OCI-LY1 (cell line): ENCODE measurements at regions not wholly inside any gene's neighbourhood (a gene's known extent, or its start where the extent isn't known, plus 50 kb on each side); places are given as distances from the start of the nearest gene placed in this dataset.

Experiments
- EZH2 ChIP-seq: fragments of 200-600 bp; sonication (generic), shearing (Covaris generic); IDR thresholded peaks from 2 replicates; pipeline ENCODE4 v1.8.0; 2017; ENCODE audit warnings: borderline replicate concordance, mixed run types, mild to moderate bottlenecking, antibody characterized with exemption, low read length, moderate library complexity, mixed read lengths
- TF ChIP-seq, protein P1 (sequence below): fragments of 200-600 bp; sonication (generic), shearing (Covaris generic); IDR thresholded peaks from 2 replicates; pipeline ENCODE4 v1.5.1; 2017; ENCODE audit warnings: mild to moderate bottlenecking, antibody characterized with exemption, low read length, moderate library complexity, mixed read lengths

DNA sequence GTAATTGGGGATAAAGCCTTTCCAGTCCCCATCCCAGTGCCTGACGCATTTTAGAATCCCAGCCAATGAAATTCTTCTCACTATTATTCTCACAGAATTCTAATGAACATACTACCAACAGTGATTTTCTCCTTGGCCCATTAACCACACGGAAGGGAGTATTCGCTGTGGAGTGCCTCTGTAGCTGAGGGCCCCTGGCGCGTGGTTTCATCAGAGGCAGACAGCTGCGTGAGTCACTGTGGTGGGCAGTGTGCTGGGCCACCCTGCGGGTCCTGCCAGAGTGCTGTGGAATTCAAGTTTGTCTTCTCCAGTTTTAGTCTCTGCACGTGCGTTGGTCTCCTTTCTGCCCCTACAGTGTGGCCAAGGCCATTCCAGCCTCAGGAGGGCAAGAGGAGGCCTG lies 335.4 kb upstream of the FAT1 start:
- TF ChIP-seq, protein P1, sequence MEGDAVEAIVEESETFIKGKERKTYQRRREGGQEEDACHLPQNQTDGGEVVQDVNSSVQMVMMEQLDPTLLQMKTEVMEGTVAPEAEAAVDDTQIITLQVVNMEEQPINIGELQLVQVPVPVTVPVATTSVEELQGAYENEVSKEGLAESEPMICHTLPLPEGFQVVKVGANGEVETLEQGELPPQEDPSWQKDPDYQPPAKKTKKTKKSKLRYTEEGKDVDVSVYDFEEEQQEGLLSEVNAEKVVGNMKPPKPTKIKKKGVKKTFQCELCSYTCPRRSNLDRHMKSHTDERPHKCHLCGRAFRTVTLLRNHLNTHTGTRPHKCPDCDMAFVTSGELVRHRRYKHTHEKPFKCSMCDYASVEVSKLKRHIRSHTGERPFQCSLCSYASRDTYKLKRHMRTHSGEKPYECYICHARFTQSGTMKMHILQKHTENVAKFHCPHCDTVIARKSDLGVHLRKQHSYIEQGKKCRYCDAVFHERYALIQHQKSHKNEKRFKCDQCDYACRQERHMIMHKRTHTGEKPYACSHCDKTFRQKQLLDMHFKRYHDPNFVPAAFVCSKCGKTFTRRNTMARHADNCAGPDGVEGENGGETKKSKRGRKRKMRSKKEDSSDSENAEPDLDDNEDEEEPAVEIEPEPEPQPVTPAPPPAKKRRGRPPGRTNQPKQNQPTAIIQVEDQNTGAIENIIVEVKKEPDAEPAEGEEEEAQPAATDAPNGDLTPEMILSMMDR, result no peak
- no peak for TF ChIP-seq EZH2
